SK-N-SH treated with all-trans-retinoic acid at 6 μM for 48 hours (cell line): ENCODE measurements at regions not wholly inside any gene's neighbourhood (a gene's known extent, or its start where the extent isn't known, plus 50 kb on each side); places are given as distances from the start of the nearest gene placed in this dataset.

ENCODE experiments used
- ATAC-seq: fragments of 200-7000 bp; cut with Tn5 transposase; 3 replicates; pipeline ENCODE4 v1.9.1; 2020; ENCODE audit warnings: mild to moderate bottlenecking, moderate library complexity
- ARNTL ChIP-seq: fragments of 450-650 bp; formaldehyde crosslinking; IDR thresholded peaks from 2 replicates; pipeline ENCODE4 v1.5.0; 2020; ENCODE audit warnings: low read depth, mild to moderate bottlenecking, moderate library complexity, borderline replicate concordance
- BACH2 ChIP-seq: fragments of 250-450 bp; sonication (Bioruptor Pico); IDR thresholded peaks from 2 replicates; pipeline ENCODE4 v1.9.0; 2021; ENCODE audit warnings: mild to moderate bottlenecking, borderline replicate concordance
- CREB5 ChIP-seq: fragments of 250-450 bp; sonication (Bioruptor Pico); IDR thresholded peaks from 2 replicates; pipeline ENCODE4 v1.5.1; 2020; ENCODE audit warnings: low read depth, mild to moderate bottlenecking, moderate library complexity
- CSDC2 ChIP-seq: fragments of 250-450 bp; sonication (Bioruptor Pico); IDR thresholded peaks from 2 replicates; pipeline ENCODE4 v1.5.0; 2020; ENCODE audit warnings: mild to moderate bottlenecking, moderate library complexity
- ESRRG ChIP-seq: fragments of 250-450 bp; sonication (Bioruptor Pico); IDR thresholded peaks from 2 replicates; pipeline ENCODE4 v1.6.1; 2021; ENCODE audit warnings: mild to moderate bottlenecking
- ISL1 ChIP-seq: fragments of 250-450 bp; sonication (Bioruptor Pico); IDR thresholded peaks from 2 replicates; pipeline ENCODE4 v2.1.2; 2022; ENCODE audit warnings: mild to moderate bottlenecking, moderate library complexity
- OSR1 ChIP-seq: fragments of 250-450 bp; sonication (Bioruptor Pico); IDR thresholded peaks from 2 replicates; pipeline ENCODE4 v1.8.0; 2022; ENCODE audit warnings: moderate library complexity, mild to moderate bottlenecking, inconsistent platforms
- PATZ1 ChIP-seq: fragments of 250-450 bp; sonication (Bioruptor Pico); IDR thresholded peaks from 2 replicates; pipeline ENCODE4 v1.8.0; 2020; ENCODE audit warnings: mild to moderate bottlenecking, moderate library complexity, borderline replicate concordance
- POU6F1 ChIP-seq: fragments of 250-450 bp; sonication (Bioruptor Pico); IDR thresholded peaks from 2 replicates; pipeline ENCODE4 v1.8.0; 2021; ENCODE audit warnings: low read depth, mild to moderate bottlenecking, moderate library complexity, borderline replicate concordance
- PPARA ChIP-seq: fragments of 250-450 bp; sonication (Bioruptor Pico); IDR thresholded peaks from 2 replicates; pipeline ENCODE4 v1.5.0; 2020; ENCODE audit warnings: mild to moderate bottlenecking, borderline replicate concordance
- RARB ChIP-seq: fragments of 250-450 bp; sonication (Bioruptor Pico); IDR thresholded peaks from 2 replicates; pipeline ENCODE4 v1.8.0; 2021; ENCODE audit warnings: mild to moderate bottlenecking, moderate library complexity
- SNAI2 ChIP-seq: fragments of 250-450 bp; sonication (Bioruptor Pico); IDR thresholded peaks from 2 replicates; pipeline ENCODE4 v1.5.0; 2020; ENCODE audit warnings: mild to moderate bottlenecking, moderate library complexity
- TCF4 ChIP-seq: fragments of 250-450 bp; sonication (Bioruptor Pico); IDR thresholded peaks from 2 replicates; pipeline ENCODE4 v1.8.0; 2021; ENCODE audit warnings: mild to moderate bottlenecking, moderate library complexity, borderline replicate concordance
- TSHZ2 ChIP-seq: fragments of 250-450 bp; sonication (Bioruptor Pico); IDR thresholded peaks from 2 replicates; pipeline ENCODE4 v1.5.0; 2020; ENCODE audit warnings: mild to moderate bottlenecking, moderate library complexity
- ZC3H10 ChIP-seq: fragments of 250-450 bp; sonication (Bioruptor Pico); IDR thresholded peaks from 2 replicates; pipeline ENCODE4 v1.5.1; 2021; ENCODE audit warnings: mild to moderate bottlenecking, moderate library complexity
- ZFP3 ChIP-seq: fragments of 250-450 bp; sonication (Bioruptor Pico); IDR thresholded peaks from 2 replicates; pipeline ENCODE4 v1.5.0; 2020; ENCODE audit warnings: mild to moderate bottlenecking, moderate library complexity
- ZFP30 ChIP-seq: fragments of 450-650 bp; formaldehyde crosslinking; IDR thresholded peaks from 2 replicates; pipeline ENCODE4 v1.5.0; 2022; ENCODE audit warnings: mild to moderate bottlenecking, moderate library complexity
- ZNF565 ChIP-seq: fragments of 450-650 bp; formaldehyde crosslinking; conservative IDR thresholded peaks from 2 replicates; pipeline ENCODE4 v1.5.0; 2020; ENCODE audit warnings: low read depth, mild to moderate bottlenecking, moderate library complexity
- ZNF70 ChIP-seq: fragments of 450-650 bp; formaldehyde crosslinking; IDR thresholded peaks from 2 replicates; pipeline ENCODE4 v1.5.0; 2020; ENCODE audit warnings: mild to moderate bottlenecking, moderate library complexity
- ZNF8 ChIP-seq: fragments of 450-650 bp; formaldehyde crosslinking; IDR thresholded peaks from 2 replicates; pipeline ENCODE4 v1.5.0; 2020; ENCODE audit warnings: mild to moderate bottlenecking, moderate library complexity

GRCh38 chr12:118525216-118525615 is 148.9 kb downstream of the SUDS3 start:
- ATAC-seq: no peak
- no peak for TF ChIP-seq PATZ1 (CRISPR knock-in tag)
- TF ChIP-seq, all 23 proteins: peak for 0

GRCh38 chr12:118526255-118527095 is 150.1 kb downstream of the SUDS3 start:
- ATAC-seq: no peak
- no peak for TF ChIP-seq ZFP3 (CRISPR knock-in tag)
- no peak for TF ChIP-seq BACH2 (CRISPR knock-in tag)
- no peak for TF ChIP-seq TCF4 (CRISPR knock-in tag)
- TF ChIP-seq ISL1: no peak
- TF ChIP-seq ZNF70: no peak
- TF ChIP-seq SNAI2 (CRISPR knock-in tag): no peak
- TF ChIP-seq PPARA (CRISPR knock-in tag): no peak
- TF ChIP-seq CSDC2 (CRISPR knock-in tag): no peak
- no peak for TF ChIP-seq ZC3H10 (CRISPR knock-in tag)
- TF ChIP-seq PATZ1 (CRISPR knock-in tag): no peak
- TF ChIP-seq POU6F1: no peak

GRCh38 chr12:118527310-118527709 is 151.0 kb downstream of the SUDS3 start:
- ATAC-seq: no peak
- TF ChIP-seq TCF4 (CRISPR knock-in tag) (no peak), RARB (CRISPR knock-in tag) (no peak), ZNF8 (CRISPR knock-in tag) (no peak), PATZ1 (CRISPR knock-in tag) (no peak), POU6F1 (no peak), ZNF70 (no peak), ESRRG (CRISPR knock-in tag) (no peak)

GRCh38 chr12:118528625-118529024 is 152.3 kb downstream of the SUDS3 start:
- no peak for ATAC-seq
- TF ChIP-seq PATZ1 (CRISPR knock-in tag) (no peak), ISL1 (no peak), CREB5 (no peak), ZFP3 (CRISPR knock-in tag) (no peak), ESRRG (CRISPR knock-in tag) (no peak), TSHZ2 (no peak), SNAI2 (CRISPR knock-in tag) (no peak), ZNF565 (CRISPR knock-in tag) (no peak), CSDC2 (CRISPR knock-in tag) (no peak), ZFP30 (CRISPR knock-in tag) (no peak), OSR1 (CRISPR knock-in tag) (no peak), ARNTL (CRISPR knock-in tag) (no peak)
